ENCODE measurements at regions not wholly inside any gene's neighbourhood (a gene's known extent, or its start where the extent isn't known, plus 50 kb on each side); places are given as distances from the start of the nearest gene placed in this dataset.
A peak's percentile ranks its signal among the peaks of the same experiment; 100 is the strongest.

DNA sequence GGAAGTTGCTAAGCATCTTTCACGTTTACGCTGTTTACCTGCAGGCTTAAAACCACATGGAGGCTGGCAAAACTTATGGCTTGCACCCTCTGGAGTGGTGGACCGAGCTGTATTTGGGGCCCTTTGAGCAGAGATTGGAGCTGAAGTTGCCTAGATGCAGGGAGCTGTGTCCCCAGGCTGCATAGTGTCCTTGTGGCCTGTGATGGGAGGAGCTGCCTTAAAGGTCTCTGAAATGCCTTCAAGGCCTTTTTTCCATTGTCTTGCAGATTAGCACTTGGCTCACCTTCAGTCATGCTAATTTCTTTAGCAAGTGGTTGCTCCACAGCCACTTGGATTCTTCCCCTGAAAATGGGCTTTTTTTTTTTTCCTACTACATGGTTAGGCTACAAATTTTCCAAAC lies 81.5 kb upstream of the CHD1 start (continued):
- TF ChIP-seq, protein P1, sequence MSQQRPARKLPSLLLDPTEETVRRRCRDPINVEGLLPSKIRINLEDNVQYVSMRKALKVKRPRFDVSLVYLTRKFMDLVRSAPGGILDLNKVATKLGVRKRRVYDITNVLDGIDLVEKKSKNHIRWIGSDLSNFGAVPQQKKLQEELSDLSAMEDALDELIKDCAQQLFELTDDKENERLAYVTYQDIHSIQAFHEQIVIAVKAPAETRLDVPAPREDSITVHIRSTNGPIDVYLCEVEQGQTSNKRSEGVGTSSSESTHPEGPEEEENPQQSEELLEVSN (IDR thresholded peaks at IDR 0.05) = no peak
- TF ChIP-seq BCL11A (IDR thresholded peaks at IDR 0.05; ENCODE audit: low read depth in 2 of 2, low read length in 2 of 2) (no peak), CTBP2 (IDR thresholded peaks at IDR 0.05; ENCODE audit: borderline replicate concordance, insufficient read depth, insufficient read length, low read length) (no peak), HDAC6 (IDR thresholded peaks at IDR 0.05; ENCODE audit: low read depth, low read length) (no peak), NRF1 (IDR thresholded peaks at IDR 0.05; ENCODE audit: low read depth, low read length) (no peak), TAF1 (IDR thresholded peaks at IDR 0.05; ENCODE audit: low read depth, low read length) (0 out of 2 replicates have a peak, but pooled peaks have one; percentile 23), POU5F1 (IDR thresholded peaks at IDR 0.05; ENCODE audit: low read depth, low read length) (peak; percentile 54; the same call in 1 of the 2 replicates), POLR2A (IDR thresholded peaks at IDR 0.05; ENCODE audit: control extremely low read depth in 1 of 2, low read depth in 2 of 2, low read length in 2 of 2) (no peak), SUZ12 (IDR thresholded peaks at IDR 0.05; ENCODE audit: low read length) (no peak), CHD2 (IDR thresholded peaks at IDR 0.05; ENCODE audit: low read length) (no peak)
- TF ChIP-seq, protein P2, sequence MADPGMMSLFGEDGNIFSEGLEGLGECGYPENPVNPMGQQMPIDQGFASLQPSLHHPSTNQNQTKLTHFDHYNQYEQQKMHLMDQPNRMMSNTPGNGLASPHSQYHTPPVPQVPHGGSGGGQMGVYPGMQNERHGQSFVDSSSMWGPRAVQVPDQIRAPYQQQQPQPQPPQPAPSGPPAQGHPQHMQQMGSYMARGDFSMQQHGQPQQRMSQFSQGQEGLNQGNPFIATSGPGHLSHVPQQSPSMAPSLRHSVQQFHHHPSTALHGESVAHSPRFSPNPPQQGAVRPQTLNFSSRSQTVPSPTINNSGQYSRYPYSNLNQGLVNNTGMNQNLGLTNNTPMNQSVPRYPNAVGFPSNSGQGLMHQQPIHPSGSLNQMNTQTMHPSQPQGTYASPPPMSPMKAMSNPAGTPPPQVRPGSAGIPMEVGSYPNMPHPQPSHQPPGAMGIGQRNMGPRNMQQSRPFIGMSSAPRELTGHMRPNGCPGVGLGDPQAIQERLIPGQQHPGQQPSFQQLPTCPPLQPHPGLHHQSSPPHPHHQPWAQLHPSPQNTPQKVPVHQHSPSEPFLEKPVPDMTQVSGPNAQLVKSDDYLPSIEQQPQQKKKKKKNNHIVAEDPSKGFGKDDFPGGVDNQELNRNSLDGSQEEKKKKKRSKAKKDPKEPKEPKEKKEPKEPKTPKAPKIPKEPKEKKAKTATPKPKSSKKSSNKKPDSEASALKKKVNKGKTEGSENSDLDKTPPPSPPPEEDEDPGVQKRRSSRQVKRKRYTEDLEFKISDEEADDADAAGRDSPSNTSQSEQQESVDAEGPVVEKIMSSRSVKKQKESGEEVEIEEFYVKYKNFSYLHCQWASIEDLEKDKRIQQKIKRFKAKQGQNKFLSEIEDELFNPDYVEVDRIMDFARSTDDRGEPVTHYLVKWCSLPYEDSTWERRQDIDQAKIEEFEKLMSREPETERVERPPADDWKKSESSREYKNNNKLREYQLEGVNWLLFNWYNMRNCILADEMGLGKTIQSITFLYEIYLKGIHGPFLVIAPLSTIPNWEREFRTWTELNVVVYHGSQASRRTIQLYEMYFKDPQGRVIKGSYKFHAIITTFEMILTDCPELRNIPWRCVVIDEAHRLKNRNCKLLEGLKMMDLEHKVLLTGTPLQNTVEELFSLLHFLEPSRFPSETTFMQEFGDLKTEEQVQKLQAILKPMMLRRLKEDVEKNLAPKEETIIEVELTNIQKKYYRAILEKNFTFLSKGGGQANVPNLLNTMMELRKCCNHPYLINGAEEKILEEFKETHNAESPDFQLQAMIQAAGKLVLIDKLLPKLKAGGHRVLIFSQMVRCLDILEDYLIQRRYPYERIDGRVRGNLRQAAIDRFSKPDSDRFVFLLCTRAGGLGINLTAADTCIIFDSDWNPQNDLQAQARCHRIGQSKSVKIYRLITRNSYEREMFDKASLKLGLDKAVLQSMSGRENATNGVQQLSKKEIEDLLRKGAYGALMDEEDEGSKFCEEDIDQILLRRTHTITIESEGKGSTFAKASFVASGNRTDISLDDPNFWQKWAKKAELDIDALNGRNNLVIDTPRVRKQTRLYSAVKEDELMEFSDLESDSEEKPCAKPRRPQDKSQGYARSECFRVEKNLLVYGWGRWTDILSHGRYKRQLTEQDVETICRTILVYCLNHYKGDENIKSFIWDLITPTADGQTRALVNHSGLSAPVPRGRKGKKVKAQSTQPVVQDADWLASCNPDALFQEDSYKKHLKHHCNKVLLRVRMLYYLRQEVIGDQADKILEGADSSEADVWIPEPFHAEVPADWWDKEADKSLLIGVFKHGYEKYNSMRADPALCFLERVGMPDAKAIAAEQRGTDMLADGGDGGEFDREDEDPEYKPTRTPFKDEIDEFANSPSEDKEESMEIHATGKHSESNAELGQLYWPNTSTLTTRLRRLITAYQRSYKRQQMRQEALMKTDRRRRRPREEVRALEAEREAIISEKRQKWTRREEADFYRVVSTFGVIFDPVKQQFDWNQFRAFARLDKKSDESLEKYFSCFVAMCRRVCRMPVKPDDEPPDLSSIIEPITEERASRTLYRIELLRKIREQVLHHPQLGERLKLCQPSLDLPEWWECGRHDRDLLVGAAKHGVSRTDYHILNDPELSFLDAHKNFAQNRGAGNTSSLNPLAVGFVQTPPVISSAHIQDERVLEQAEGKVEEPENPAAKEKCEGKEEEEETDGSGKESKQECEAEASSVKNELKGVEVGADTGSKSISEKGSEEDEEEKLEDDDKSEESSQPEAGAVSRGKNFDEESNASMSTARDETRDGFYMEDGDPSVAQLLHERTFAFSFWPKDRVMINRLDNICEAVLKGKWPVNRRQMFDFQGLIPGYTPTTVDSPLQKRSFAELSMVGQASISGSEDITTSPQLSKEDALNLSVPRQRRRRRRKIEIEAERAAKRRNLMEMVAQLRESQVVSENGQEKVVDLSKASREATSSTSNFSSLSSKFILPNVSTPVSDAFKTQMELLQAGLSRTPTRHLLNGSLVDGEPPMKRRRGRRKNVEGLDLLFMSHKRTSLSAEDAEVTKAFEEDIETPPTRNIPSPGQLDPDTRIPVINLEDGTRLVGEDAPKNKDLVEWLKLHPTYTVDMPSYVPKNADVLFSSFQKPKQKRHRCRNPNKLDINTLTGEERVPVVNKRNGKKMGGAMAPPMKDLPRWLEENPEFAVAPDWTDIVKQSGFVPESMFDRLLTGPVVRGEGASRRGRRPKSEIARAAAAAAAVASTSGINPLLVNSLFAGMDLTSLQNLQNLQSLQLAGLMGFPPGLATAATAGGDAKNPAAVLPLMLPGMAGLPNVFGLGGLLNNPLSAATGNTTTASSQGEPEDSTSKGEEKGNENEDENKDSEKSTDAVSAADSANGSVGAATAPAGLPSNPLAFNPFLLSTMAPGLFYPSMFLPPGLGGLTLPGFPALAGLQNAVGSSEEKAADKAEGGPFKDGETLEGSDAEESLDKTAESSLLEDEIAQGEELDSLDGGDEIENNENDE (IDR thresholded peaks at IDR 0.05; ENCODE audit: insufficient replicate concordance, low read length) = no peak
- TF ChIP-seq, protein P3, sequence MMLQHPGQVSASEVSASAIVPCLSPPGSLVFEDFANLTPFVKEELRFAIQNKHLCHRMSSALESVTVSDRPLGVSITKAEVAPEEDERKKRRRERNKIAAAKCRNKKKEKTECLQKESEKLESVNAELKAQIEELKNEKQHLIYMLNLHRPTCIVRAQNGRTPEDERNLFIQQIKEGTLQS (IDR thresholded peaks at IDR 0.05; ENCODE audit: insufficient read depth, low read depth, low read length) = no peak

Data from H1 (cell line).